IPS-18c (cell line): ENCODE measurements at regions not wholly inside any gene's neighbourhood (a gene's known extent, or its start where the extent isn't known, plus 50 kb on each side); places are given as distances from the start of the nearest gene placed in this dataset.
A peak's percentile ranks its signal among the peaks of the same experiment; 100 is the strongest.

Experiments
- H3K4me3 ChIP-seq: 2 replicates; pipeline ENCODE4 v1.7.0; 2013; ENCODE audit warnings: low read depth, mild to moderate bottlenecking, low read length, moderate library complexity; ENCODE audit not compliant: insufficient read depth
- H3K9me3 ChIP-seq: one replicate; pipeline ENCODE4 v1.6.1; 2013; ENCODE audit warnings: mild to moderate bottlenecking, low read length, moderate library complexity; ENCODE audit not compliant: control insufficient read depth, insufficient read depth

GRCh38 chr9:107431461-107431860, 58.1 kb downstream of the KLF4 start:
- Histone ChIP-seq H3K9me3 (no peaks in the 10 kb centered on the region), H3K4me3 (no peak overlapping the region)

GRCh38 chr9:107430071-107430470, 59.5 kb downstream of the KLF4 start:
- no peak overlapping the region for H3K4me3 ChIP-seq
- peaks cover 1% of the 10 kb centered on the region for H3K9me3 ChIP-seq

GRCh38 chr9:107426126-107426525, 63.4 kb downstream of the KLF4 start:
- no peak overlapping the region for H3K4me3 ChIP-seq

GRCh38 chr9:107425101-107426025, 64.2 kb downstream of the KLF4 start:
- Histone ChIP-seq H3K9me3 (peaks cover 2% of the 10 kb centered on the region), H3K4me3 (peak overlapping the region; percentile 9; the same call in 1 of the 2 replicates)

More at GRCh38 chr9:107426126-107426525, 63.4 kb downstream of the KLF4 start:
- peaks cover 2% of the 10 kb centered on the region for H3K9me3 ChIP-seq

GRCh38 chr9:107423540-107423939, 66.0 kb downstream of the KLF4 start:
- no peak overlapping the region for H3K4me3 ChIP-seq
- peaks cover 2% of the 10 kb centered on the region for H3K9me3 ChIP-seq

- H3K9me3 ChIP-seq = peaks cover 2% of the 10 kb centered on the region
- H3K4me3 ChIP-seq = no peak overlapping the region
Measured at GRCh38 chr9:107422189-107423185, 67.1 kb downstream of the KLF4 start.

- no peak overlapping the region for H3K4me3 ChIP-seq
Measured at GRCh38 chr9:107410420-107410819, 79.1 kb downstream of the KLF4 start.

GRCh38 chr9:107409581-107410389, 79.8 kb downstream of the KLF4 start:
- H3K4me3 ChIP-seq = no peak overlapping the region
- H3K9me3 ChIP-seq = no peaks in the 10 kb centered on the region

More at GRCh38 chr9:107410420-107410819, 79.1 kb downstream of the KLF4 start:
- no peaks in the 10 kb centered on the region for H3K9me3 ChIP-seq

- Histone ChIP-seq H3K9me3 (no peaks in the 10 kb centered on the region), H3K4me3 (no peak overlapping the region)
Measured at GRCh38 chr9:107407675-107408074, 81.9 kb downstream of the KLF4 start.

- no peak overlapping the region for H3K4me3 ChIP-seq
- peaks cover 2% of the 10 kb centered on the region for H3K9me3 ChIP-seq
Measured at GRCh38 chr9:107405511-107405910, 84.1 kb downstream of the KLF4 start.

GRCh38 chr9:107404736-107405135, 84.8 kb downstream of the KLF4 start:
- Histone ChIP-seq H3K9me3 (peaks cover 2% of the 10 kb centered on the region), H3K4me3 (no peak overlapping the region)

GRCh38 chr9:107404161-107404560, 85.4 kb downstream of the KLF4 start:
- Histone ChIP-seq H3K9me3 (peaks cover 2% of the 10 kb centered on the region), H3K4me3 (no peak overlapping the region)

GRCh38 chr9:107397076-107398044, 92.2 kb downstream of the KLF4 start:
- Histone ChIP-seq H3K4me3 (no peak overlapping the region), H3K9me3 (peaks cover 2% of the 10 kb centered on the region)

GRCh38 chr9:107394264-107394663, 95.3 kb downstream of the KLF4 start:
- Histone ChIP-seq H3K9me3 (no peaks in the 10 kb centered on the region), H3K4me3 (no peak overlapping the region)

GRCh38 chr9:107390778-107391177, 98.8 kb downstream of the KLF4 start:
- no peak overlapping the region for H3K4me3 ChIP-seq
- no peaks in the 10 kb centered on the region for H3K9me3 ChIP-seq

GRCh38 chr9:107390279-107390678, 99.3 kb downstream of the KLF4 start:
- H3K4me3 ChIP-seq = no peak overlapping the region
- no peaks in the 10 kb centered on the region for H3K9me3 ChIP-seq
